ENCODE measurements at regions not wholly inside any gene's neighbourhood (a gene's known extent, or its start where the extent isn't known, plus 50 kb on each side); places are given as distances from the start of the nearest gene placed in this dataset.
"Not testable (repeated sequence)": the region's sequence is repeated elsewhere in the genome, so short reads cannot be mapped to it uniquely, and the experiment has no call there.

DNA sequence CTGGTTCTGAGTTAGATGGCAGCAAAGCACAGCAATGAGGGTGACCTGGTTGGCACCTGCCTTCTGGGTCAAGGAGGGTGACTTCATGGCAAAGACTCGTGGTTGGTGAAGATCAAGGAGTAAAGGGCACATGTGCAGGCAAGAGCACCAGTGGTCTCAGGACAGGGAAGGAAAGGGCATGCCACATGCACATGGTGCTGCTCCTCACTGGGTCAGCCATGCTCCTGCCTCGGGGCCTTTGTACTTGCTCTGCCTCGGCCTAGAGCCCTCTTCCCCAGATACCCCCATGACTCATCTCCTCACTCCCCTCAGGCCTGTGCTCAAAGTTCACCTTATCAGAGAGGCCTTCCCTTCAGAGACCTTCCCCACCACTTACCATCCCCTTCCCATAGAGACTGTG lies 106.7 kb upstream of the KDM7A start:
- TF ChIP-seq, protein P1, sequence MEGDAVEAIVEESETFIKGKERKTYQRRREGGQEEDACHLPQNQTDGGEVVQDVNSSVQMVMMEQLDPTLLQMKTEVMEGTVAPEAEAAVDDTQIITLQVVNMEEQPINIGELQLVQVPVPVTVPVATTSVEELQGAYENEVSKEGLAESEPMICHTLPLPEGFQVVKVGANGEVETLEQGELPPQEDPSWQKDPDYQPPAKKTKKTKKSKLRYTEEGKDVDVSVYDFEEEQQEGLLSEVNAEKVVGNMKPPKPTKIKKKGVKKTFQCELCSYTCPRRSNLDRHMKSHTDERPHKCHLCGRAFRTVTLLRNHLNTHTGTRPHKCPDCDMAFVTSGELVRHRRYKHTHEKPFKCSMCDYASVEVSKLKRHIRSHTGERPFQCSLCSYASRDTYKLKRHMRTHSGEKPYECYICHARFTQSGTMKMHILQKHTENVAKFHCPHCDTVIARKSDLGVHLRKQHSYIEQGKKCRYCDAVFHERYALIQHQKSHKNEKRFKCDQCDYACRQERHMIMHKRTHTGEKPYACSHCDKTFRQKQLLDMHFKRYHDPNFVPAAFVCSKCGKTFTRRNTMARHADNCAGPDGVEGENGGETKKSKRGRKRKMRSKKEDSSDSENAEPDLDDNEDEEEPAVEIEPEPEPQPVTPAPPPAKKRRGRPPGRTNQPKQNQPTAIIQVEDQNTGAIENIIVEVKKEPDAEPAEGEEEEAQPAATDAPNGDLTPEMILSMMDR (IDR thresholded peaks at IDR 0.05; ENCODE audit: insufficient read depth, low read depth, low read length), result no peak
- H3K4me3 ChIP-seq (ENCODE audit: low read depth, low read length), result no peak overlapping the region

GRCh38 chr7:140281960-140282359 lies 105.2 kb upstream of the KDM7A start:
- TF ChIP-seq, protein P1 (IDR thresholded peaks at IDR 0.05; ENCODE audit: insufficient read depth, low read depth, low read length), result no peak
- DNase-seq (ENCODE audit: low read depth), result no peak
- H3K4me3 ChIP-seq (ENCODE audit: low read depth, low read length), result no peak overlapping the region

More for the DNA sequence above, 106.7 kb upstream of the KDM7A start:
- DNase-seq (ENCODE audit: low read depth), result no peak

GRCh38 chr7:140281255-140281654 lies 104.5 kb upstream of the KDM7A start:
- no peak overlapping the region for H3K4me3 ChIP-seq (ENCODE audit: low read depth, low read length)
- TF ChIP-seq, protein P1 (IDR thresholded peaks at IDR 0.05; ENCODE audit: insufficient read depth, low read depth, low read length), result no peak
- no peak for DNase-seq (ENCODE audit: low read depth)

DNA sequence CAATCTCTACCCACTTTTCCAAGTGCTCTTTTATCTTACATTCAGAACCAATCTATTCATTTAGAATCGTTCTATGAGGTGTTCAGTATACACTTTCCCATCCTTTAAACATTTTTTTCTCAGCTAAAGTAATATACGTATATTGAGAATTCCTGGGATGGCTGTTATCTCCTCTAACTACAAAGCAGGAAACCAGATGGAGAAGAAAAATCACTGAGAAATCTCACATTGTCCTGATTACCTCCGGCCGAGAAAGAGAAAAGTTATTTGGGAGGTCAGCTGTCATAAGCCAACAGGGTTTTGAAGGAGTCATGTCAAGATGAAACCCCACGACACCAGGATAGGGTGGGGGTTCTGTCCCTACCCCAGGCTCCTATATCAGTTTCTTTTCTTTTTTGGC lies 99.2 kb upstream of the KDM7A start:
- no peak overlapping the region for H3K4me3 ChIP-seq (ENCODE audit: low read depth, low read length)
- DNase-seq (ENCODE audit: low read depth), result no peak
- TF ChIP-seq, protein P1 (IDR thresholded peaks at IDR 0.05; ENCODE audit: insufficient read depth, low read depth, low read length), result no peak

DNA sequence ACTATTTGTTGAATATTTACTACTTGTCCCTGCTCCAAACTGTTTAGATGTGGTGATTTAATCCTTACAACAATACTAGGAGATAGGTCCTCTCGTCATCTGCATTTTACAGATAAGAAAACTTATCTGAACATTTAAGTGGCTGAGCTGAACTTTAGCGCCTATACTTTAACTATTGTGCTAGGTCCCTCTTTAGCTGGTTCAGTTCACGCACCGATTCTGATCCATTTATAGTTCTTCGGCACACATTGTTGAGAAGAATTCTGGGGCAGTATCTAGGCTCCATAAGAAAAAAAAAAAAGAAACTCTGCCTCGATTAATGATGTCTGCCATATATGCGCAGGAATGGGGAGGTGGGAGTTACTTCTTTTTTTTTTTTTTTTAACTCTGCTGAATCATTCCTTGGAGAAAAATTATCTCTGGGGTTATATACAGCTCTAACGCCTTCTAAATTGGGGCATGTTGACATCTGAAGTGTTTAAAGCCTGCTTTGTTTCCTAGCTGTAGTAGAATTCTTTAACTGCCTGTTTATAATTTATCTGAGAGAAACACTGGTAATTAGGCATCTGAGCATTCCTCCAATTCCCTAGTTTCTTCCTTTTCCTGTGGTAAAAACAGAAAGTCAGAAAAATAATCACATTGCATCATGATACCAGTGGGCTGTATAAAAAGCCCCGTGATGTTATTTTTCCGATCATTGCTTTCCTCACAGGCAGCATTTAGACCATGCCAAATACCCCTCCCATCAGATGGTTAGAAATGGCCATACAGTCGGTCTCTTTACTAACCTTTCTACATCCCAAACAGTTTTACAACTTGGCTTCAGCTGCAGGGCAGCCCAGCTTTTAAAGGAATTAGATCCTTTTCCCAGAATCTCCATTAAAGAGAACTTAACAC lies 98.5 kb upstream of the KDM7A start:
- DNase-seq (ENCODE audit: low read depth), result peak; percentile 11
- TF ChIP-seq, protein P1 (IDR thresholded peaks at IDR 0.05; ENCODE audit: insufficient read depth, low read depth, low read length), result no peak

GRCh38 chr7:140273417-140273816 lies 96.6 kb upstream of the KDM7A start:
- TF ChIP-seq, protein P1 (IDR thresholded peaks at IDR 0.05; ENCODE audit: insufficient read depth, low read depth, low read length), result no peak
- DNase-seq (ENCODE audit: low read depth), result no peak
- H3K4me3 ChIP-seq (ENCODE audit: low read depth, low read length), result no peak overlapping the region

More for the DNA sequence above, 98.5 kb upstream of the KDM7A start:
- H3K4me3 ChIP-seq (ENCODE audit: low read depth, low read length), result no peak overlapping the region

- H3K4me3 ChIP-seq (ENCODE audit: low read depth, low read length); DNase-seq (ENCODE audit: low read depth): not testable (repeated sequence)
Observed at GRCh38 chr7:140271643-140271968, 94.8 kb upstream of the KDM7A start.
